NCI-H1105 (cell line): ENCODE measurements at regions not wholly inside any gene's neighbourhood (a gene's known extent, or its start where the extent isn't known, plus 50 kb on each side); places are given as distances from the start of the nearest gene placed in this dataset.
"Not testable (repeated sequence)": the region's sequence is repeated elsewhere in the genome, so short reads cannot be mapped to it uniquely, and the experiment has no call there.

Source experiments
- DNase-seq: peaks from one replicate; lab custom pipeline; 2025; lab: John Stamatoyannopoulos, UW

GRCh38 chr11:116666673-116667249 is 106.0 kb downstream of the BUD13 start:
- not testable (repeated sequence) for DNase-seq

GRCh38 chr11:116665523-116665922 is 107.3 kb downstream of the BUD13 start:
- no peak for DNase-seq

GRCh38 chr11:116661056-116661455 is 111.7 kb downstream of the BUD13 start:
- no peak for DNase-seq

GRCh38 chr11:116660011-116660410 is 112.8 kb downstream of the BUD13 start:
- no peak for DNase-seq

- no peak for DNase-seq
Observed at GRCh38 chr11:116658876-116659535, 113.8 kb downstream of the BUD13 start.

- DNase-seq = no peak
Observed at GRCh38 chr11:116657842-116658825, 114.7 kb downstream of the BUD13 start.

GRCh38 chr11:116656011-116656410 is 116.8 kb downstream of the BUD13 start:
- DNase-seq = no peak

- no peak for DNase-seq
Observed at GRCh38 chr11:116654526-116654925, 118.3 kb downstream of the BUD13 start.

GRCh38 chr11:116653206-116653605 is 119.6 kb downstream of the BUD13 start:
- no peak for DNase-seq

GRCh38 chr11:116651737-116652237 is 121.0 kb downstream of the BUD13 start:
- no peak for DNase-seq

- no peak for DNase-seq
Observed at GRCh38 chr11:116651098-116651736, 121.6 kb downstream of the BUD13 start.

- no peak for DNase-seq
Observed at GRCh38 chr11:116650052-116650451, 122.7 kb downstream of the BUD13 start.

GRCh38 chr11:116649268-116649667 is 123.5 kb downstream of the BUD13 start:
- no peak for DNase-seq

GRCh38 chr11:116648247-116649174 is 124.3 kb downstream of the BUD13 start:
- no peak for DNase-seq

- DNase-seq = no peak
Observed at GRCh38 chr11:116647305-116648080, 125.3 kb downstream of the BUD13 start.

- no peak for DNase-seq
Observed at GRCh38 chr11:116646191-116646590, 126.6 kb downstream of the BUD13 start.

GRCh38 chr11:116644941-116645305 is 127.9 kb downstream of the BUD13 start:
- DNase-seq = no peak

- DNase-seq = no peak
Observed at GRCh38 chr11:116644201-116644940, 128.4 kb downstream of the BUD13 start.

GRCh38 chr11:116643521-116643920 is 129.3 kb downstream of the BUD13 start:
- DNase-seq = no peak

GRCh38 chr11:116642902-116643301 is 129.9 kb downstream of the BUD13 start:
- no peak for DNase-seq
